LoVo (cell line): ENCODE measurements at regions not wholly inside any gene's neighbourhood (a gene's known extent, or its start where the extent isn't known, plus 50 kb on each side); places are given as distances from the start of the nearest gene placed in this dataset.
"Not testable (repeated sequence)": the region's sequence is repeated elsewhere in the genome, so short reads cannot be mapped to it uniquely, and the experiment has no call there.

Experiments
- DNase-seq: peaks from one replicate; pipeline ENCODE4 v3.0.0-alpha.2; 2016; ENCODE audit warnings: low spot score

- DNase-seq, result no peak
Observed at GRCh38 chr11:44417731-44418455, 108.0 kb upstream of the ALX4 start.

- DNase-seq, result no peak
Observed at GRCh38 chr11:44418456-44418830, 108.5 kb upstream of the ALX4 start.

DNA sequence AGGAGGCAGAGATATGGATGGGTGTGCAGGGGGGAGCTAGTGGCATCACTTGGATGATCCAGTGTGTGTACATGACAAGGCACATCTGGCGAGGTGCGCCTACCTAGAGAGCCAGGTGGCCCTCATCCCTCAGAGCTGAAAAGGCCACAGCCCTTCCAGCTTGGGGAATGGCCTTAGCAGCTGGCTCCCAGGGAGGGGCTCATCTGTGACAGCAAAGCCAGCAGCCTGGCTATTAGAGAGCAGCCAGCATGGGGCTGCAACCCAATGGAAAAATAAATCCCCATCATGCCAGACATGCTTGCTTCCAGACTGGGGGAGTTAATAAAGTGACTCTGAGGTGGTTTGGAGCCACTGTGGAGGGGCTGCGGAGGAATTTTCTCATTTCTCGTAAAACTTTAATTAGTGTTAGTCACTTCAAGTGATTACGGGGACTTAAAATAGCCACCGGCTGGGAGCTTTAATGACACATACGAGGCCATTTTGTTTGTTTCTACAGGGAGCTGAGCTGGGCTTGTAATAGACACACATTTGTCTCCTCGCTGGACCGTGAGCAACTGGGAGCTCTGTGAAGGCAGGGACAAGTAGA, 111.2 kb upstream of the ALX4 start:
- DNase-seq, result peak; percentile 45

- DNase-seq, result no peak
Observed at GRCh38 chr11:44423289-44423688, 113.3 kb upstream of the ALX4 start.

DNA sequence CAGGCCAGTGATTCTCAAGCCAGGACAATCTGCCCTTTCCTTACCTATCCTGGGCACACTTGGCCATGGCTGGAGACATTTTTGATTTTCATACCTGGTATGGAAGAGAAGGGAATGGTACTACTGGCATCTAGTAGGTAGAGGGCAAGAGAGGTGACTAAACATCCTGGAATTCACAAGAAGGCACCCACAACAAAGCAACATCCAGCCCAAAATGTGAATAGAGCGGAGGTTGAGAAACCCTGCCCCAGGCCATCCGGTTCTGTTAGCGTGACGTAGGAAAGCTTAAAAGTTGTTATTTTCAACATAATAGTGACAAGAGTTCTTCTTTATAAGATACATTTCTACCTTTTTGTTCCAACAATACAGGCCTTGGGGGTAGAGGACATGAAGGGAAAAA, 114.9 kb upstream of the ALX4 start:
- no peak for DNase-seq

- DNase-seq, result no peak
Observed at GRCh38 chr11:44426119-44426518, 116.2 kb upstream of the ALX4 start.

GRCh38 chr11:44426958-44427357, 117.0 kb upstream of the ALX4 start:
- DNase-seq, result no peak

- DNase-seq, result no peak
Observed at GRCh38 chr11:44427432-44427831, 117.5 kb upstream of the ALX4 start.

- DNase-seq, result no peak
Observed at GRCh38 chr11:44430140-44430539, 120.2 kb upstream of the ALX4 start.

DNA sequence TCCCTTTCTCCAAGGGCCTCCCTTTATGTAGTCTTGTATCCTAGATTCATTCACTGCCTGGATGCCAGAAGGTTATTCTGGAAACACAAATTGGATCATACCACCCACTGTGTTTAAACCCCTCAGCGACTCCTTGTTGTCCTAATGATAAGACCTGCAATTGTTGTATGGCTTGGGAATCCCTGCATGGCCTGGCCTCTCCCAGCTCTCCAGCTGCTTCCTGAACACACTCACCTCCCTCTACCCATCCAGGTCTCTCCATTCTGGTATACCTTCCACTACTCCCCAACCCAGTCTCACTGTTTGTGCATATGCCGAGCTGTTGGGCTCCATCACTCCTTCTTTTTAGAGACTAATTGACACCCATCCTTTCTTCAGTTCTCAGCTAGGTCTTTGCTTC, 124.3 kb upstream of the ALX4 start:
- DNase-seq, result no peak

- DNase-seq, result no peak
Observed at GRCh38 chr11:44437122-44437521, 127.2 kb upstream of the ALX4 start.

GRCh38 chr11:44442893-44443673, 122.4 kb upstream of the CD82 start:
- DNase-seq, result not testable (repeated sequence)

DNA sequence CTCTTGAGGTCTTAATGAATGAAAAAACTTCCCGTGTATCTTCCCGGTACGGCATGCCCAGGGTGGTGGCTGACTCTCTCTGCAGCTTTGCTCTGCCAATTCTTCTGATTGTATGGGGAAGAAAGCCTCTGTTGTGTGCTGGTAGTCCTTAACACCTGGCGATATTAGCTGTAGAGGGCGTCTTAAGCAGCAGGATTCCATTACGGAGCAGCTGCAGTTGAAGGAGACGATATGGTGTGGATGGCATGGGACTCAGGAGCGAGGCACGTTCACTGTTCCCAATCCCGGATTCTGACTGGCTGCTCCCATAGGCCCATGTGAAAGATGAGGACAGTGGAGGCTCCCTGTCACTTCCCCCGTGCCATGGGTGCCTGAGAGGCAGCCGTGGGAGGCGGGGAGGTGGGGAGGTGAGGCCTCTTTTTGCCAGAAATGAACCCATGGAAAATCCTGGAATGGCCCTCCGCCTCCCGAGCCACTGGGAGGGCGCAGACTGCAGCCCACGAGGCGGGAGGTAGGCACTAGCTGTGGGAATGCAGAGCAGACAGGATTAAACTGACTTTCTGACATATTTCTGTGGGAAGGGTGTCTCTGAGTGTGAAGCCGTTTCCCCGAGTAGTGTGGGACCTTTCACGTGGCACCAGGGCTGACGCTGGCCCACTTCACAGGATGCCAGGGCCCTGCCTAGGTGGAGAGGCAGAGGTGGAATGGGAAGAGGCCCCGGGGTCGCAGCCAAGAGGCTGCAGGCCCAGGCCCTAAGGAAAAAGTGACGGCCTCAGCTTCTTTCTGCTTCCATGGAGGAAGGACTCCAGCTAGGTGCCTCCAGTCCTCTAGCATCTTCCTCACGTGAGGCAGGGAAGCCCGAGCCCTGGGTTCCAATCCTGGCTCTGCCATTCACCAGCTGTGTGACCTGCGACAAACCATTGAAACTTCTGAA, 121.4 kb upstream of the CD82 start:
- DNase-seq, result no peak

DNA sequence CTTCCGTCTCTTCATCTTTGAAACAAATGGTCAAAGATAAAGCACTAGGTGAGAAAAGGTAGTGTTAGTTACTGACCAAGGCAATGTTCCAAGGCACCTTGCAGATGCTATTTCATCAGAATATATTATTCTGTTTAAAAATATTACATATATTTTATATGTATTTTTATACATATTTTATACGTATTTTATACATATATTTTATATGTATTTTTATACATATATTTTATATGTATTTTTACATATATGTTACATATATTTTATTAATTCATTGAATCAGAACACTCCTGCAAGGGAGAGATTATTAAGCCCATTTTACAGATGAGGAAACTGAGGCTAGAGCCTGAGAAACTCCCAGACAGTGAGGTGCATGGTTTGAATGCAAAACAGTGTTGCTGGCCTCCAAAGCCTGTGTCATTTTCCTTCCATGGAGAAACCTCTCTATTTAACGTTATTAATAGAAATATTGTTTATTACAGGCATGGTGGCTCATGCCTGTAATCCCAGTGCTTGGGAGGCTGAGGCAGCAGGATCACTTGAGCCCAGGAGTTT, 120.6 kb upstream of the CD82 start:
- no peak for DNase-seq

GRCh38 chr11:44445500-44446365, 119.7 kb upstream of the CD82 start:
- DNase-seq, result peak; percentile 29

- no peak for DNase-seq
Observed at GRCh38 chr11:44446366-44446762, 119.1 kb upstream of the CD82 start.

DNA sequence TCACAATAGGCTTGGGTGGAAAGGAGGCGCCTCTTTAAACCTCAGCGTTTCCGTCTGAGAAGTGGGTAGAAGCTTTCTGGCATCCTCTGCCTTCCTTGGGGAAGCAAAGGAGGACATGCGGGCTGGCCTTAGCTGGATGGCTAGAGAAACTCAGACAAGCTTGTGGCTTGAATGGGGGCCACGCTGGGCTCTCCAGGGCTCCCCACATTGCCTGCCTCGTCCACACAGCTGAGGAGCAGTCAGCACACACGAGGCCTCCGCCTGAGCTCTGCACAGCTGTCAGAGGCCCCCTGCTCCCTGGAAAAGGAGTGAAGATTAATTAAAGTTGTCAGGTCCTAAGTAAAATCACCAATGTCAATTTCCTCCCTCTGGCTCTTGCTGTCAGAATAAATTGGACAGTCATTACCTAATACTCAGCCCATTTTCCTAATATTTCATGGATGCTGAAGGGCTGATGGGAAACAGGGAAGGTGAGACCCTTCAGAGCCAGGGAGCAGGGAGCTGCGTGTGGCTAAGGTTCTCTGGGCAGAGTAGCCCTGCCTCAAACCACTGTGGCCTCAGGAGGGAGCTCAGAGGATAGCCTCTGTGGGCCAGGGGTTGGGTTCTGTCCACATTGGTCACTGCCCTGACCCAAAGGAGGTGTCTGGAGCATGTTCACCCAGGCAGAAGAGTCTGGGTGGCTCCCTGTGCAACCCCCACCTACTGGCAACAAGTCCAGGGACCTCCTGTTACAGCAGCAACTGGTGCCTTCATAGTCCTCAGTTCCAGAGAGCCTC, 118.3 kb upstream of the CD82 start:
- DNase-seq, result no peak

DNA sequence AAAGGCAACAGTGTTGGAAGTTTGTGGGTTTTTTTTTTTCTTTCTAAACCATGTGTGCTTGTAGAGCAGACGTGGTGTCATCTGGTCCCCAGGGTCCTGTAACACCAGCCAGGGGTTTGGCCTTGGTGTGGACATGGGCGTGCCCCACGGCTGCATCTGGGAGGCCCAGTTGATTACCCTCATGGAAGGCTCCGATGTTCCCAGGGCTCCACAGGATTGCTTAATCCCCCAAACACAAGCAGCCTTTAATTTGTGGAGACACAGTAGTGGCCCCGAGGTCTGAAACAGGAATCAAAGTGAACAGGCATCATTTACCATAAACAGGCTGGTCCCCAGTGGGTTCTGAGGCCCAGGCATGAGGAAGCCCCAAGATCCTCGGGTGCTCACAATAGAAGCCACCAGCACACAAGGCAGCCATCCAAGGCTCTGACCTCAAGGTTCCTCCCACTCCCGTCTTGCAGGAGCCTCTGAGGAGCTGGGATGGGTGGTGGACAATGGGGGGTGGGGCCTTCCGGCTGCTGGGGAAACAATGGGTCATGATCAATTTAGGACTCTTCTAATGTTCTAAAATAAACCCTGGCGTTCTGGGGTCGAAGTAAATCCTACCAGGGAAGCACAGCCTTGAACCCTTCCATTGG, 115.0 kb upstream of the CD82 start:
- DNase-seq, result no peak

GRCh38 chr11:44451706-44452105, 113.8 kb upstream of the CD82 start:
- no peak for DNase-seq
